DND-41 (cell line): ENCODE measurements at regions not wholly inside any gene's neighbourhood (a gene's known extent, or its start where the extent isn't known, plus 50 kb on each side); places are given as distances from the start of the nearest gene placed in this dataset.

Experiments
- CTCF ChIP-seq: IDR thresholded peaks from 2 replicates; pipeline ENCODE4 v1.5.1; 2012; ENCODE audit warnings: borderline replicate concordance, low read length, moderate library complexity, mild to moderate bottlenecking; ENCODE audit not compliant: poor library complexity, severe bottlenecking; ENCODE audit errors: extremely low read depth
- EZH2 ChIP-seq: IDR thresholded peaks from 3 replicates; pipeline ENCODE4 v1.6.1; 2012; ENCODE audit warnings: borderline replicate concordance, low read depth, mild to moderate bottlenecking, moderate library complexity, low read length, inconsistent platforms; ENCODE audit not compliant: severe bottlenecking

GRCh38 chr15:70484993-70485392 lies 278.4 kb downstream of the UACA start:
- TF ChIP-seq EZH2 = no peak
- TF ChIP-seq CTCF = no peak
